K562 (cell line): ENCODE measurements at regions not wholly inside any gene's neighbourhood (a gene's known extent, or its start where the extent isn't known, plus 50 kb on each side); places are given as distances from the start of the nearest gene placed in this dataset.

ENCODE experiments used
- ATAC-seq: fragments of 200-7000 bp; cut with Tn5 transposase; 3 replicates; pipeline ENCODE4 v1.9.1; 2020; ENCODE audit warnings: moderate library complexity
- BruUV-seq: library from RNA; stranded (reverse); fragments of 400-500 nt; replicated peaks from 2 replicates; lab custom pipeline; 2021; lab: Mats Ljungman, UMichigan
- CTCF ChIA-PET: fragments of 300-600 bp; formaldehyde crosslinking; extraction: SDS; loops from one replicate; lab custom pipeline; 2021; ENCODE audit warnings: low intra/inter-chr PET ratio; lab: Yijun Ruan, JAX
- POLR2A ChIA-PET: fragments of 300-600, 350-650 bp; sonication (Branson Sonifier 250); formaldehyde crosslinking; extraction: SDS; loops from one replicate; lab custom pipeline; 2021; ENCODE audit warnings: antibody characterized with exemption, inconsistent platforms; lab: Yijun Ruan, JAX
- DNase-seq, 4 experiments: peaks; one replicate each; pipeline versions ENCODE4 v3.0.0 to v3.0.0-alpha.2; 2011 to 2018; ENCODE audit warnings: low spot score in 3 of 4, mixed read lengths in 3 of 4; ENCODE audit errors: extremely low read depth in 1 of 4
- FAIRE-seq: peaks from 2 replicates; lab custom pipeline; 2011; peaks lifted over from hg19 to GRCh38; lab: Jason Lieb, UNC
- H2AFZ ChIP-seq: 2 replicates; pipeline ENCODE4 v1.6.0; 2011; ENCODE audit warnings: low read depth, low read length, control low read depth, inconsistent platforms
- H3K27ac ChIP-seq: fragments of 200-600 bp; 3 replicates; pipeline ENCODE4 v1.8.0; 2011; ENCODE audit warnings: low read depth, mild to moderate bottlenecking, control low read depth, inconsistent platforms, low read length, moderate library complexity, mixed read lengths; ENCODE audit errors: extremely low read depth
- H3K27me3 ChIP-seq, 2 experiments: fragments of 300-600 bp in 1 of 2; 2 replicates in 1 of 2; 3 replicates in 1 of 2; pipeline versions ENCODE4 v1.6.0 to v1.8.0; 2011; ENCODE audit warnings: inconsistent platforms in 2 of 2, low read length in 2 of 2, mild to moderate bottlenecking in 1 of 2, mixed read lengths in 1 of 2, moderate library complexity in 1 of 2; ENCODE audit not compliant: control insufficient read depth in 2 of 2, insufficient read depth in 2 of 2
- H3K36me3 ChIP-seq: fragments of 300-600 bp; 3 replicates; pipeline ENCODE4 v1.8.0; 2011; ENCODE audit warnings: mild to moderate bottlenecking, low read length, inconsistent platforms; ENCODE audit not compliant: control insufficient read depth, insufficient read depth
- H3K4me1 ChIP-seq, 2 experiments: fragments of 200-600 bp in 1 of 2; replicated peaks in 1 of 2; 2 replicates in 1 of 2; 3 replicates in 1 of 2; pipeline versions ENCODE4 v1.5.1 to v1.8.0; 2011; ENCODE audit warnings: inconsistent platforms in 2 of 2, low read length in 2 of 2, mild to moderate bottlenecking in 1 of 2, mixed read lengths in 1 of 2, moderate library complexity in 1 of 2; ENCODE audit not compliant: control insufficient read depth in 2 of 2, insufficient read depth in 2 of 2
- H3K4me2 ChIP-seq: 2 replicates; pipeline ENCODE4 v1.6.1; 2011; ENCODE audit warnings: low read length, control low read depth, inconsistent platforms, mixed read lengths; ENCODE audit not compliant: insufficient read depth
- H3K4me3 ChIP-seq: fragments of 200-600 bp; sonication (generic), shearing (Covaris generic); 2 replicates; pipeline ENCODE4 v1.5.1; 2016; ENCODE audit warnings: control low read depth, inconsistent platforms
- H3K79me2 ChIP-seq: fragments of 200-600 bp; 3 replicates; pipeline ENCODE4 v1.8.0; 2011; ENCODE audit warnings: low read length, inconsistent platforms; ENCODE audit not compliant: control insufficient read depth, insufficient read depth
- H3K9ac ChIP-seq, 2 experiments: 2 replicates each; pipeline versions ENCODE4 v1.6.0 to v1.6.1; 2011; ENCODE audit warnings: low read depth in 2 of 2, low read length in 2 of 2, control low read depth in 1 of 2, inconsistent platforms in 1 of 2, mild to moderate bottlenecking in 1 of 2, mixed read lengths in 1 of 2; ENCODE audit not compliant: insufficient read depth in 1 of 2
- H3K9me1 ChIP-seq: one replicate; pipeline ENCODE4 v1.6.0; 2011; ENCODE audit warnings: inconsistent platforms, mild to moderate bottlenecking, low read length, moderate library complexity; ENCODE audit not compliant: control insufficient read depth, insufficient read depth
- H3K9me3 ChIP-seq: replicated peaks from 2 replicates; pipeline ENCODE4 v1.5.1; 2011; ENCODE audit warnings: low read depth, low read length, inconsistent platforms; ENCODE audit not compliant: control insufficient read depth, insufficient read depth
- H4K20me1 ChIP-seq: replicated peaks from 2 replicates; pipeline ENCODE4 v1.6.1; 2011; ENCODE audit warnings: low read length, inconsistent platforms, mixed read lengths; ENCODE audit not compliant: control insufficient read depth, insufficient read depth
- HCFC1 ChIP-seq: IDR thresholded peaks from 2 replicates; pipeline ENCODE4 v1.6.1; 2012; ENCODE audit warnings: low read depth, low read length, improper control_type of control experiment
- HMG20A ChIP-seq: fragments of 450-650 bp; formaldehyde crosslinking; conservative IDR thresholded peaks from 2 replicates; pipeline ENCODE4 v1.4.0; 2020; ENCODE audit warnings: mild to moderate bottlenecking, mixed read lengths
- NELFE ChIP-seq: IDR thresholded peaks from 2 replicates; pipeline ENCODE4 v1.6.1; 2011; ENCODE audit warnings: mild to moderate bottlenecking; ENCODE audit not compliant: insufficient read depth, insufficient read length
- WGBS: fragments of 100-300 bp; shearing (Covaris generic); methylation state at CpG from one replicate; pipeline ENCODE4 v1.1.6; 2016; ENCODE audit warnings: low coverage, mixed read lengths; ENCODE audit not compliant: insufficient coverage; ENCODE audit errors: missing lambda C conversion rate; 5-methylcytosine and 5-hydroxymethylcytosine counted together
- in situ Hi-C: fragments of 300-500 bp; cut with MboI; formaldehyde crosslinking; loops from 4 replicates; pipeline ENCODE4 v1.15.0; 2018; ENCODE audit warnings: inconsistent platforms, mixed read lengths
- intact Hi-C: fragments of 100-400 bp; cut with micrococcal nuclease; formaldehyde crosslinking; loops from 2 replicates; pipeline ENCODE4 v1.14.2; 2022
- TF ChIP-seq, protein P1 (sequence below): sonication (generic); formaldehyde crosslinking; IDR thresholded peaks from 2 replicates; pipeline ENCODE4 v1.8.0; 2022; ENCODE audit warnings: missing genetic modification reagents, mild to moderate bottlenecking, borderline replicate concordance
- TF ChIP-seq, protein P2 (sequence below): conservative IDR thresholded peaks from 2 replicates; pipeline ENCODE4 v1.6.1; 2011; ENCODE audit warnings: low read depth, mild to moderate bottlenecking, low read length; ENCODE audit not compliant: control insufficient read depth

DNA sequence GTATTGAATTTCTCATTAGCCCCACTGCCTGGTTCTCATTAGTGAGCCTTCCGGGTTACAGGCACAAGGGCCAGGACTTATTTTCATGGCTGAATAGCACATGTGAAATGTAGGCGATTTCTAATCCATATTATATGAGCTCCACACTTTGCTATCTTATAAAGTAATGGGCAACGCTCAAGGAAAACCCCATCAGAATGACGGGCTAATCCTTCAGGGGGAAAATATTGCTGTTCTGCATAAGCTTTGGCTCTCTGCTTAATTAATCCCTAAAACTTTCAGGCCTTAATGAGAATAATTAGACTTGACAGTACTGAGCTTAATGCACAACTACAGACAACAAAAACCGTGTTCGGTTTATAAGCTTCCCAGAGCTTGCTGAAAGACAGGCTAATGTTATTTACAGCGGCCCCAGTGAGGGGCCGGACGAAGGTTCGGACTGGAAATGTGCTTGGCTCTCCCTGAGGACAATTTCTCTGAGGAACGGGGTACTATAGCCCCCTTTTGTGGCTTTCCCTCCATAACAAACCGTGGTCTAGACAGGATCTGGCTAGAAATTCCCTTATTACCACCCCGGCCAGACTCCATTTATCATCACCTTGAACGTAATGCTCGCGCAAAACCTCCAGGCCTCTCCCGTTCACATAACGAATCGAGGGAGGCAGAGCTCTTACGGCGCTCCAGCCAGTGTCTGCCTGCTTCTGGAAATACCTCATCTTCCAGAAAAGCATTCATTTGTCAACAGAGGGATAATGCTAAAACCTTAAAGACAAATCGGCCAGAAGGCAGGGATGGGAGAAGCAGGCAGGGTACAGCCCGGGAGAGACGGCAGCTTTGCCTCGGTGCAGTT is 164.5 kb downstream of the CD83 start:
- Histone ChIP-seq H3K79me2 (no peaks in the 10 kb centered on the region), H3K9me3 (no peaks in the 10 kb centered on the region), H4K20me1 (no peaks in the 10 kb centered on the region), H3K4me2 (no peak overlapping the region), H2AFZ (no peak overlapping the region), H3K9ac (no peak overlapping the region), H3K4me3 (no peak overlapping the region), H3K27ac (no peak overlapping the region), H3K9me1 (no peaks in the 10 kb centered on the region), H3K4me1 (peaks cover 0 to 4% of the 10 kb centered on the region in 2 experiments; a peak in 2 of 5 replicates), H3K27me3 (peaks cover 17 to 49% of the 10 kb centered on the region in 2 experiments), H3K36me3 (no peaks in the 10 kb centered on the region)
- 19% methylated on average over 25 of the region's 25 CpGs for WGBS
- TF ChIP-seq HCFC1: no peak
- TF ChIP-seq HMG20A: no peak
- TF ChIP-seq, protein P1, sequence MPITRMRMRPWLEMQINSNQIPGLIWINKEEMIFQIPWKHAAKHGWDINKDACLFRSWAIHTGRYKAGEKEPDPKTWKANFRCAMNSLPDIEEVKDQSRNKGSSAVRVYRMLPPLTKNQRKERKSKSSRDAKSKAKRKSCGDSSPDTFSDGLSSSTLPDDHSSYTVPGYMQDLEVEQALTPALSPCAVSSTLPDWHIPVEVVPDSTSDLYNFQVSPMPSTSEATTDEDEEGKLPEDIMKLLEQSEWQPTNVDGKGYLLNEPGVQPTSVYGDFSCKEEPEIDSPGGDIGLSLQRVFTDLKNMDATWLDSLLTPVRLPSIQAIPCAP (CRISPR knock-in tag): no peak
- TF ChIP-seq NELFE: no peak
- TF ChIP-seq, protein P2, sequence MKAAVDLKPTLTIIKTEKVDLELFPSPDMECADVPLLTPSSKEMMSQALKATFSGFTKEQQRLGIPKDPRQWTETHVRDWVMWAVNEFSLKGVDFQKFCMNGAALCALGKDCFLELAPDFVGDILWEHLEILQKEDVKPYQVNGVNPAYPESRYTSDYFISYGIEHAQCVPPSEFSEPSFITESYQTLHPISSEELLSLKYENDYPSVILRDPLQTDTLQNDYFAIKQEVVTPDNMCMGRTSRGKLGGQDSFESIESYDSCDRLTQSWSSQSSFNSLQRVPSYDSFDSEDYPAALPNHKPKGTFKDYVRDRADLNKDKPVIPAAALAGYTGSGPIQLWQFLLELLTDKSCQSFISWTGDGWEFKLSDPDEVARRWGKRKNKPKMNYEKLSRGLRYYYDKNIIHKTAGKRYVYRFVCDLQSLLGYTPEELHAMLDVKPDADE: no peak
- no peak for DNase-seq
- ChIA-PET CTCF (no interaction called here), POLR2A (interaction anchor here (0.6 to 1.1 kb wide), 4 partner anchors 12 to 1048 kb away, joined by 3 to 8 read pairs (median 3); no protein-coding TSS in a partner anchor)
- no TSS peak for BruUV-seq
- no peak for ATAC-seq
- intact Hi-C loops (loop anchor here (5.0 kb wide), 1 partner anchor 70 kb away; no protein-coding TSS in a partner anchor), in situ Hi-C loops (no loop called here)
- no peak for FAIRE-seq
